ENCODE measurements at regions not wholly inside any gene's neighbourhood (a gene's known extent, or its start where the extent isn't known, plus 50 kb on each side); places are given as distances from the start of the nearest gene placed in this dataset.
"Not testable (repeated sequence)": the region's sequence is repeated elsewhere in the genome, so short reads cannot be mapped to it uniquely, and the experiment has no call there.

DNA sequence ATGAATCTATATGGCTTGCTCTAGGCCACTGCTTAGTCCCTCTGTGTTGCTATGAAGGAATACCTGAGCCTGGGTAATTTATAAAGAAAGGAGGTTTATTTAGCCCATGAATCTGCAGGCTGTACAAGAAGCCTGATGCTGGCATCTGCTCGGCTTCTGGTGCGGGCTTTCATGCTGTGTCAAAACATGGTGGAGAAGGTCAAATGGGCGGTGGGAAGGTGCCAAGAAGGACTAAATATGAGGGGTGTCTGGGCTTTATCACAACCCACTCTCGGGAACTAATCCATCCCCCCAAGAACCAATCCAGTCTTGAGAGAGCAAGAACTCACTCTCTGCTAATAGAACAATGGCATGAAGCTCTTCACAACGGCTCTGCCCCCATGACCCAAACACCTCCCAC is 481.6 kb downstream of the EIPR1 start:
- no peak for DNase-seq (ENCODE audit: low read depth in 2 of 2)

GRCh38 chr2:2894011-2894410 is 483.6 kb downstream of the EIPR1 start:
- DNase-seq (ENCODE audit: low read depth in 2 of 2) = not testable (repeated sequence)

- DNase-seq (ENCODE audit: low read depth in 2 of 2) = no peak
Observed at GRCh38 chr2:2892892-2893291, 484.7 kb downstream of the EIPR1 start.

- no peak for DNase-seq (ENCODE audit: low read depth in 2 of 2)
Observed at GRCh38 chr2:2892378-2892777, 485.2 kb downstream of the EIPR1 start.

DNA sequence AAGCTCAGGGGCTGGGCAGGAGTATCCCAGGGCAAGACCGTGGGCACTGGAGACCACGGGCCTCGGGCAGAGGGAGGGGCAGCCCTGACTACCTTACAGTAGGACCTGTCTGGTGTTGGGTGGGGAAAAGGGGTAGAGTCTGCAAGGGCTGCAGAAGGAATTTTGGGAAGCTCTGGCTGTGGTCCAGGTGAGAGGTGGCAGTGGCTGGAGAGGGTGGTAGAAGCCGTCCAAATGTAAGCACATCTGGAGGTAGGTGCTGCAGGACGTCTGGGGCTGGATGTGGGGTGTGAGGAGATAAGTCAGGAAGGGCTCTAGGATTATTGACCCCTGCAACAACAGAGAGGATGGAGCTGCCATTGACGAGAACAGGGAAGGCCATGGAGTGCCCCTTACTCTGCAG is 486.7 kb downstream of the EIPR1 start:
- DNase-seq (ENCODE audit: low read depth in 2 of 2) = no peak

DNA sequence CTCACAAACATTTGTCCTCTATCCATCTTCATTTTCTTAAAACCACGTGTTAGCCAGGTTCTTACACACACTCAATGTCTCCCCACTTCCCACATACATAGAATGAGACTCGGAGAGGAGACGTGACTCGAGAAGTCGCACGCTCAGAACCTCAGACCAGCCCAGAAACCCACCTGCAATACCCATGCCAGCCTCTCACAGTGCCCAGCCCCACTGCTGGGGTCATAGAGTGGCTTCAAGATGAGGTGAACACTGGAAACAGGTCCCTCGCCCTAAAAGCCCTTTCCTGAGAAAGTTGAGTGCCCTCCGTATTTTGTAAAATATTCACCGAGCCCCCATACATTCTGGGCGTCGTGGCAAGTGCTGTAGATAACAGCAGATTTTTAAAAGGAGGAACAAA is 487.4 kb downstream of the EIPR1 start:
- no peak for DNase-seq (ENCODE audit: low read depth in 2 of 2)

DNA sequence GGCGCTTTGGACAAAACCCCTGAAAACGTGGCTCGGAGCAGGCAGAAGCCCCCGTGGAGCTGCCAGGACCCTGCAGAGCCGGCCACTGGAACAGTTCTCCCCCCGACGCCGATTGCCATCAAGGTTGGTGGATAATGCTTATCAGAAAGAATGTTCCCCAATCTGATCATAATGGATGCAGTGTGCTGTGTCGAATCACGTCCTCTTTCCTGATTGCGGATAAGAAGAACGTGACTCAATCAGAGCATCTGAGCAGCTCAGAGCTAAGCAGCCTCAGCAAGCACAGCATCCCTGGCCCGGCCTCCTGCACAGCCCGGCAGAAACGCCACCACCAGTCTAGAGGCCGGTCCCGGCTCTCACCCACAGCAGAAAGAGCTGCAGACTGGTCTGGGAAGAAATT is 488.0 kb downstream of the EIPR1 start:
- DNase-seq (ENCODE audit: low read depth in 2 of 2) = no peak

DNA sequence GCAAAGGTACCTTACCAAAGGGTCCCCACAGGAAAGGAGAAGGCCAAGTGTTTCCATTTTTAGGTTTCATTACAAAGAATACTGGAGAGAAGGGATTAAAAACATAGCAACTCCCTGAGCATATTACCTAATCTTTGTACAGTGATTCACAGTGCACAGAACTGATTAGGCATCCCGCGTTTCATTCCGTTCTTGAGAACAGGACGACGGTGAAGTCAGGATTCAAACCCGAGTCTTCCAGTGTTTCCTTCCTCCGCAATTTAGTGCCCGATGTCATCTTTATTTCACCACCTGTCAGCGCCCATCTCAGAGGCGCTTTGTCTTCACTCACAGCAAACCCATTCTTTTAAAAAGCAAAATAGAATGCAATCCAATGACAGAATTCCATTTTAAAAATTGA is 488.5 kb downstream of the EIPR1 start:
- DNase-seq (ENCODE audit: low read depth in 2 of 2) = no peak

GRCh38 chr2:2887772-2888387 is 489.7 kb downstream of the EIPR1 start:
- no peak for DNase-seq (ENCODE audit: low read depth in 2 of 2)

GRCh38 chr2:2886922-2887321 is 490.7 kb downstream of the EIPR1 start:
- no peak for DNase-seq (ENCODE audit: low read depth in 2 of 2)

DNA sequence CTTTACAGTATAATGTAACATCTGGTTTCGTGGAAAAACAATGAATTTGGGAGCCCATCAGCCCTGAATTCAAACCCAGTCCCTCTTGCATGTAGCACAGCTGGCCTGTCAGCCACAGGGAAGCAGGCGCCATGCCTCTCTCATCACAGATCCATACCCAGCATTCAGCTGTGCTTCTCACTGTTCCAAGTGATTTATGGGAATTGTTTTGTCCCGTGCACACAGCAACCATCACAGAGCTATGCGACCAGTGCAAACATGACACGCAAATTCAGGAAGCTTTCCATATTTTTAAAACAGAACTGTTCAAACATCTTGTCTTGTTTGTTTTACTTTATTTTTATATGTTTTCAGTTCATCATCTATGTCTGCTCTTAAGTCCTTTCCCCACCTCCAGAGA is 496.1 kb downstream of the EIPR1 start:
- no peak for DNase-seq (ENCODE audit: low read depth in 2 of 2)

DNA sequence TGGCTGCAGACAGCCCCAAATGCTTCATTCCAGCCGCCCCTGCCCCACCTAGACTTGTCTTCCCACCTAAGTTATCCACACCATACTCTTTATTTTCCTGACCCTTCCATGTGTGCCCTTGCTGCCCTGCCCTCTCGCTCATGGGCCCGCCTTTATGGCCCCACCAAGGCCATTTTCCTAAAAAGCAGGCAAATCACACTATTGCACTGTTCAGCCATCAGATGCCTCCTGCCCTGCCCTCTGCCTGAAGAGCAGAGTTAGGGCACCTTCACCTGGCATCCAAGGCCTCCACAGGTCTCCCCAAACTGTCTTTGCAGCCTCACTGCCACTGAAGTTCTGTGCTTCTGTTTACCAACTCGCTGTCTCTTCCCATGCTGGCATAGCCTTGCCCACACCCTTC is 496.7 kb downstream of the EIPR1 start:
- no peak for DNase-seq (ENCODE audit: low read depth in 2 of 2)

DNA sequence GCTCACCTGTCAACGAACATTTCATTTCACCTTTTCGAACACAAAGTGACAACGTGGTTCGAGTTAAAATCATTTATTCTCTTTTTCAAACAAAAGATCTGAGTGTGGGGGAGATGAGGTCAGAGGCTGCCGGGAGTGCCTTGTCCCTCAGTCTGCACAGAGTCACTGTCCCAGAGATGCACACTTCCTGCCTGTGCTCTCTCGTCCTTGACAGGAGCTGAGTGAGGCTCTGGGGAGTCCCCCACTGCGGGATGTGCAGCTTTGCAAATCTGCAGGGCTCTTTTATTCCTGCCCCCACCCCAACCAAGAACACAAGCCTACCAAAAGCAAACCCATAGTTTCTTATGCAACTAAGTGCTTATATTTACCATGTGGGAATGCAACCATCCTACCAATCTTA is 497.8 kb downstream of the EIPR1 start:
- no peak for DNase-seq (ENCODE audit: low read depth in 2 of 2)

DNA sequence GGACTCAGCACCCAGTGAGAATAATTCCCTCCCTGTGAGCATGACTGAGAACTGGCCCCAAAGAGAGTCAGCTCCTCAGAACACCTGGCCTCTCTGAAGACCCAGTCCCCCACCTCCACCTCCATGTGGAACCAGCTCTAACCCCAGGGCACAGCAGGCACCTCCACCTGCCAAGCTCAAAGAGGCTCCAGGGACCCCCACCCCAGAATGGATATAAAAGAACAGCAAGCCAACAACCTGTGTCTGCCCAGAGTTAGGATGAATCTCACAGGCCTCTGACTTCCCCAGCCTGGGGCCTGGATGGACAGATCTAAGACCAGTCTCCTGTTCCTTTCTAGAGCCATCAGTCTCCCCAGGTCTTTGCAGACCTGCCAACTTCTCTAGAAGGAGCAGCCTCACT is 498.5 kb downstream of the EIPR1 start:
- DNase-seq (ENCODE audit: low read depth in 2 of 2) = no peak

DNA sequence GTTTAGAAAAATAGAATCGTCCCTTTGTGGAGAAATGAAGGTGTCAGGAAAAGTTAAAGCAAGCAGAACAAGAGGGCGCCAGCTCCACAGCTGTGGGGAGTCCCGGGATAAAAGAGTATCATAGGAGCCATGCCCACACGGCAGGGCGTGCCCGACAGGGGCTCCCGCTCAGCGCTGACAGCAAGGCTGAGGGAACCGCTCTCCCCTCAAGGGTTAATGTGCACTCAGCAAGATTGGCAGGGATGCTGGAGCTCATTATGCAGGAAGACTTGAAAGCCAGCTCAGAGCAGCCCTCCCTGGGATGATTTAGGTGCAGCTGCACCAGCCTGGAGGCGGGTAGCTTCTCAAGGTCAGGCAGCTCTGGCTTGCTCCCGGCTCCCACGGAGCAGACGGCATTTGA is 500.2 kb downstream of the EIPR1 start:
- DNase-seq (ENCODE audit: low read depth in 2 of 2) = no peak

DNA sequence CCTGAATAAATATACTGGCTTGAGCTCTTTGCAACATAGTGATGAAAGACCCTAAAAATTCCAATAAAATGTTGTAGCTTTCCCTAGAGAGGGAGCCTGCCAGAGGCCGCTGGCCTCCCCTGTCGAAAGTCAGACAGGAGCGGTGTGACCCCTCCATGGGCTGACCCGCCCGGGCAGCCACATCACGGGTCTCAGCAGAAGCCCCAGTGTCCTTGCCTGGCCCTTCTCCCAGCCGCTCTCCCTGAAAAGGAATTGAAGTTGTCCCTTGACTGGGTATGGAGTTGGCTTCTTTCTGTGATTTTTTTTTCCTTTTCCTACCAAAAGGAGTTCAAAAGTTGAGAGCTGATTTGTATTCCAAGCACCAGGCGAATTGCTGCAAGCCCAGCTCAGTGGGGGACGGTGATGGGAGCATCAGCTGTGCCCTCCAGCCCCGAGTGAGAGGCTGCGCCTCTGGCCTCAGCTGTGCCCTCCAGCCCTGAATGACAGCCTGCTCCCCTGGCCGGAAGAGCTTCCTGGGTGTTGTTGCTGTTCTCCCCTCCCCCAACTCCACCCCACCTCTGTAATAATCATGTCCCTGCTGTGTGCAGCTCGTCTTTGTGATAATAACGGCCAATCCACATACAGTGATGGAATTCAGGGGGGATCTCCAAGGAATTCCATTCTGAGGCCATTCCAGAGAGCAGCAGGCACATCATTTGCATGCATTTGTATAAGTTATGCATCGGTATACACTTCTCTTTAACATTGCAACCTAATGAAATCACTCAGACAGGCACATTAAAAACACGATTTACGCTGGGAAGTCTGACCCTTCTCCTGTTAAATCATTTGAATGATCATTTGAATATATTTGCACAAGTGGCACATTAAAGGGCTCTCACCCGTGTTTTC is 501.0 kb downstream of the EIPR1 start:
- no peak for DNase-seq (ENCODE audit: low read depth in 2 of 2)

DNA sequence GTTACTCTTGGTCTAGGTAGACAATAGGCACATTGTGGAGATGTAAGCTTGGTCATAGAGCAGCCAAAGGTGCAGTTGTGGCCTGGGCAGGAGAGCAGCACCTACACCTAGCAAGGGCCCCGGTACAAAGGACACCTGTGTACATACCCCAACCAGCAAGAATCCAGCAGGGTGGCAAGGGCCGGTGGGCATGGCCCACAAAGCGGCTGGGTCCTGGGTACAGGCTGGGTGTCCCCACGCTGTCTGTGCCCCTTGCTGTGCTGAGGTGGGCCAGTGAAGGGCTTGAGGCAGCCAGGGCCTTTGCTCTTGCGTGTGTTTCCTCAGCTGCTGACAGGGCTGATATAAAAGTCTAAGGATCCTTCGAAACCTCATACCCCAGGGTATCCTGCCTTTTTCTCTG is 501.8 kb downstream of the EIPR1 start:
- no peak for DNase-seq (ENCODE audit: low read depth in 2 of 2)

GRCh38 chr2:2875296-2875695 is 502.3 kb downstream of the EIPR1 start:
- DNase-seq (ENCODE audit: low read depth in 2 of 2) = no peak

GRCh38 chr2:2874805-2875204 is 502.8 kb downstream of the EIPR1 start:
- no peak for DNase-seq (ENCODE audit: low read depth in 2 of 2)

GRCh38 chr2:2874341-2874740 is 503.3 kb downstream of the EIPR1 start:
- no peak for DNase-seq (ENCODE audit: low read depth in 2 of 2)

DNA sequence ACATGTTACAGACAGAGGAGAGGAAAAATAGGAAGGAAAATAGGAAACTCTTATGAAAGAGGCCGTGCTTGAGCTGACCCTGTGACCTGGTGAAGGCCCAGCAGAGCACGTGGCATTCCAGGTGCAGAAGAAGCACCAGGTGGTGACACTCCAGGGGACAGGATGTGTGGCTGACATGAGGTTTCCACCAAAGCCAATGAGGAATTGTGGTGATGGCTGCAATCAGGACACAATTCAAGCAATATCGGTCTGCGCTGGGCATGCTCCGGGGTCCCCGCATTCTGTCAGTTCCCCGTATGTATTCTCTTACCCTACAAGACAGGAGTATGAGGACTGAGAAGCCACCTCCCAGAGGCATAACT is 504.2 kb downstream of the EIPR1 start:
- DNase-seq (ENCODE audit: low read depth in 2 of 2) = no peak

DNA sequence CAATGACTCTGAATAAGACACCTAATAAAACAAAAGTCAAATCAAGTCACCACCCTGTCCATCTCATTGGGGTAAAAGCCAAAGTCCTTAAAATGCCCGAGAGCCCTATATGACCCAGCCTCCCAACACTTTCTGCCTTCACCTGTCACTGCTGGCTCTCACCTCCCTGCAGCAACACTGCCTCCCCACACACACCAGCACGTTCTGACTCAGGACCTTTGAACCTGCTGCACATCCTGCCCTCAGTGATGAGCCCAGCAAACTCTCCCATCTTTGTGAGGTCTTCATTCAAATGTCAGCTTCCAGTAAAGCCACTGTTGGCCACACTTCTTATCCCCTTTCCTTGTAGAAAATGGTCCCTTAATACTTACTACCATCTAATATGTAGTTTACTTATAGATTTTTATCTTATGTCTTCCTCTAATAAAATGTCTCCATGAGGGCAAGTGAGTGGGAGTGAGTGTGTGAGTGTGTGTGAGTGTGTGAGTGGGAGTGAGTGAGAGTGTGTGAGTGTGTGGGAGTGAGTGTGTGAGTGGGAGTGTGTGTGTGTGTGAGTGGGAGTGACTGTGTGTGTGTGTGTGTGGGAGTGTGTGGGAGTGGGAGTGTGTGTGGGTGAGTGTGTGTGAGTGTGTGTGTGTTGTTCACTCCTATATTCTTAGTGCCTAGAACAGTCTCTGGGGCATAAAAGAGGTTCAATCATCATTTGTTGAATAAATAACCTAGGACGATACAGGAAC is 504.7 kb downstream of the EIPR1 start:
- DNase-seq (ENCODE audit: low read depth in 2 of 2) = no peak

DNA sequence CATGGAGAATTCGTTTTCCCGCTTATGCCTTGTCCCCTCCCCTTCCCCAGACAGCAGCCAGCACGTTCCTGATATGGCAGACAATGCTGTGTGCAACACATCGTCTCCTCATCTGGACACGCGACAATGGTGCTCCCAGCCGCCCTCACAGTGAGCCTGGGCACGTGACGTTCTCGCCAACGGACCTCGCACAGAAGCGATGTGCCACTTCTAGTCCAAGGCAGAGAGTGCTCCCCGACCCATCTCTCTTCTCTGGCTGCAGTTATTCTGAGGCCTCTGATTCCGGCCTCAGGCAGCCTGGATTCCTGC is 505.4 kb downstream of the EIPR1 start:
- DNase-seq (ENCODE audit: low read depth in 2 of 2) = no peak
